Activated naive CD4-positive, alpha-beta T cell treated with anti-CD3 and anti-CD28 coated beads for 36 hours (primary cell): ENCODE measurements at regions not wholly inside any gene's neighbourhood (a gene's known extent, or its start where the extent isn't known, plus 50 kb on each side); places are given as distances from the start of the nearest gene placed in this dataset.
"Not testable (repeated sequence)": the region's sequence is repeated elsewhere in the genome, so short reads cannot be mapped to it uniquely, and the experiment has no call there.

Experiments
- CTCF ChIA-PET: fragments of 350-600 bp; sonication (Branson Sonifier 250); formaldehyde crosslinking; loops from one replicate; lab custom pipeline; 2021; ENCODE audit warnings: antibody characterized with exemption; lab: Charles Lee
- DNase-seq: peaks from one replicate; pipeline ENCODE4 v3.0.0-alpha.2; 2020
- H3K27ac Mint-ChIP-seq: one replicate; pipeline ENCODE4 v1.8.0; 2021; ENCODE audit warnings: mild to moderate bottlenecking, mixed read lengths
- H3K27me3 Mint-ChIP-seq: one replicate; pipeline ENCODE4 v1.8.0; 2021; ENCODE audit warnings: low read depth, mixed read lengths
- H3K36me3 Mint-ChIP-seq: one replicate; pipeline ENCODE4 v1.8.0; 2021; ENCODE audit warnings: low read depth, mixed read lengths
- H3K4me1 Mint-ChIP-seq: one replicate; pipeline ENCODE4 v1.8.0; 2021; ENCODE audit warnings: low read depth, mixed read lengths
- H3K4me3 Mint-ChIP-seq: one replicate; pipeline ENCODE4 v1.8.0; 2021; ENCODE audit warnings: mild to moderate bottlenecking, moderate library complexity, mixed read lengths
- H3K9me3 Mint-ChIP-seq: one replicate; pipeline ENCODE4 v1.8.0; 2021; ENCODE audit warnings: mixed read lengths
- intact Hi-C: fragments of 100-400 bp; cut with micrococcal nuclease; formaldehyde crosslinking; loops from one replicate; pipeline ENCODE4 v1.15.1; 2023

DNA sequence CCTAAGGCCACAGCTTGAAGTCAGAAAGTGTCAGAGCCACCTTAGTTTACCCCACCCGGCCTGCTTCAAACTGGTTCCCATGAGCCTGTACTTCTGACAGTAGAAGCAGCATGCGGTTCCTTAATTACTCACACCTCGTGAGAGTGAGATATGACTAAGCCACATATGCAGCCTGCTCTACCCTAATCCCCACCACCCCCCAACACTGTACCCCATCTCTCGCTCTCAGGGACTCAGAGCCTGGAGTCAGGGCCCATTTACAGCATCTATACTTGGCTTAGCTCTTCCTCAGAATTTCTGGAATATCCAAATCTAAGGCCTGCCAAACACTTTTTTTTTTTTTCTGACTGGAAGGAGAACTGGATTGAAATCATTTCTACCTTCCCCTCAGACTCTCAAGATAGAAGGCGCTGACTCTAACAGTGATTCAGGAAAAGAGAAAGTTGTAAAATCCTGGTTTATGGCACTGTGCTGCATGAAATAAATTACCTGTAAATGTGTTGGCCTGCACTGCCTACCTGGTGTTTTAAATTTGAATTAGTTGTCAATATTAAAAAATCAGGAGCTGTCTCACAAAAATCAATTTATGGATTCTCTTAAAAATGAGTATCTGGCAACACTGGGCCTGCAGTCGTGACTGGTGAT, 360.0 kb downstream of the RND3 start:
- CTCF ChIA-PET = no interaction called here
- no peaks in the 10 kb centered on the region for H3K4me1 Mint-ChIP-seq
- intact Hi-C loops = no loop called here
- H3K9me3 Mint-ChIP-seq = no peaks in the 10 kb centered on the region
- H3K27ac Mint-ChIP-seq = no peak overlapping the region
- H3K36me3 Mint-ChIP-seq = no peaks in the 10 kb centered on the region
- H3K27me3 Mint-ChIP-seq = no peaks in the 10 kb centered on the region
- DNase-seq = no peak
- H3K4me3 Mint-ChIP-seq = no peak overlapping the region

- CTCF ChIA-PET = no interaction called here
- no peaks in the 10 kb centered on the region for H3K9me3 Mint-ChIP-seq
- intact Hi-C loops = no loop called here
- no peak overlapping the region for H3K4me3 Mint-ChIP-seq
- DNase-seq = no peak
- no peaks in the 10 kb centered on the region for H3K36me3 Mint-ChIP-seq
- no peaks in the 10 kb centered on the region for H3K4me1 Mint-ChIP-seq
- H3K27ac Mint-ChIP-seq = no peak overlapping the region
- no peaks in the 10 kb centered on the region for H3K27me3 Mint-ChIP-seq
Measured at GRCh38 chr2:150126839-150127238, 360.6 kb downstream of the RND3 start.

DNA sequence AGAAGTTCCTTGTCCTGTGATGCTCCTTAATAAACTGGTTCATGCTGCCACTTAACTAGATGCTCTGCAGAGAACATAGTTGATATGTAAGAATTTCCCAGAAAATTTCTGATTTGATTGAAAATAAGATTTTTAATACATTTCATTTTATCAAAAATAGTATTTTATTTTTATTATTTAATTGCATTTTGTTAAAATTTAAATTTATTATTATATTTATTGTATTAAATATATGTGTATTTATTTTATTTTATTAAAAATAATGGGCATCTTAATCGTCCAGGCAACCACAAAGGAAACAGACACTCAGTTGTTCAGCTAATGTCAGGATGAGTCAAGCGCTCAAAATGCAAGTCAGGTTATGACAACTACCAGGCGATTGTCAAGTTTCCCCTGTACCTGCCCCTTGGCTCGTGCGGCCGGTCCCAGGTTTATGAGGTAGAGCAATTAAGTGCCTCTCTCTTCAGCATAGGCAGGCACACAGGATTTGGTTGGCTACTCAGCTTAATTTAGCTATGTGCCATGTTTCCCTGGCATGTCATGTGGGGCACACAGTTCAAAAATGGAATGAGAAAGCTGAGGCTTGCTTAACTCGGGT, 361.2 kb downstream of the RND3 start:
- no peaks in the 10 kb centered on the region for H3K36me3 Mint-ChIP-seq
- no peak for DNase-seq
- H3K9me3 Mint-ChIP-seq = no peaks in the 10 kb centered on the region
- H3K27ac Mint-ChIP-seq = no peak overlapping the region
- intact Hi-C loops = no loop called here
- no peak overlapping the region for H3K4me3 Mint-ChIP-seq
- CTCF ChIA-PET = no interaction called here
- H3K4me1 Mint-ChIP-seq = no peaks in the 10 kb centered on the region
- no peaks in the 10 kb centered on the region for H3K27me3 Mint-ChIP-seq

GRCh38 chr2:150125708-150126107, 361.8 kb downstream of the RND3 start:
- H3K9me3 Mint-ChIP-seq = no peaks in the 10 kb centered on the region
- no peak overlapping the region for H3K27ac Mint-ChIP-seq
- intact Hi-C loops = no loop called here
- CTCF ChIA-PET = no interaction called here
- H3K4me1 Mint-ChIP-seq = no peaks in the 10 kb centered on the region
- H3K36me3 Mint-ChIP-seq = no peaks in the 10 kb centered on the region
- no peaks in the 10 kb centered on the region for H3K27me3 Mint-ChIP-seq
- no peak for DNase-seq
- no peak overlapping the region for H3K4me3 Mint-ChIP-seq

- intact Hi-C loops = no loop called here
Measured at GRCh38 chr2:150125188-150125587, 362.3 kb downstream of the RND3 start.

DNA sequence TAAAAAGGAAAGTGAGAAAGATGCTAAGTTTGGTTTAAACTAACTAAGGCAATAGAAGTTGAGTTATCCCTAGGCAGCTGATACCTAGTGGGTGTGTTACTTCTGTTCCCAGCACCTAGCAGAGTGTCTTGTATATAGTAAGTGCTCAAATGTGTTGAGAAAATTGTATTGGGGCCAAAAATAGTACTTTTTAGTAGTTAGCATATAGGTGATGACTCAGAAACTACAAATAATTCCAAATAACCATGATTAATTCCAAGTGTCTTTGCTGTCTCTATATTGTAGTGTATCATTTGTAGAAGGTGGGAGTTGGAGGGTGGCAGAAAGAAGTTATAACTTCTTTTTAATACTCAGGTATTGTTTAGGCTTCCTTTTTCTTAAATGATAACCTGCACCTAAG, 362.7 kb downstream of the RND3 start:
- Mint-ChIP-seq H3K36me3 (no peaks in the 10 kb centered on the region), H3K4me1 (no peaks in the 10 kb centered on the region), H3K4me3 (no peak overlapping the region), H3K9me3 (no peaks in the 10 kb centered on the region), H3K27me3 (no peaks in the 10 kb centered on the region), H3K27ac (no peak overlapping the region)
- intact Hi-C loops = no loop called here
- no peak for DNase-seq
- CTCF ChIA-PET = no interaction called here

More at GRCh38 chr2:150125188-150125587, 362.3 kb downstream of the RND3 start:
- no peaks in the 10 kb centered on the region for H3K4me1 Mint-ChIP-seq
- no peaks in the 10 kb centered on the region for H3K27me3 Mint-ChIP-seq
- H3K36me3 Mint-ChIP-seq = no peaks in the 10 kb centered on the region
- no peak overlapping the region for H3K4me3 Mint-ChIP-seq
- no peak for DNase-seq
- H3K9me3 Mint-ChIP-seq = no peaks in the 10 kb centered on the region
- CTCF ChIA-PET = no interaction called here
- H3K27ac Mint-ChIP-seq = no peak overlapping the region

GRCh38 chr2:150122871-150123613, 364.4 kb downstream of the RND3 start:
- intact Hi-C loops = no loop called here
- Mint-ChIP-seq H3K36me3 (no peaks in the 10 kb centered on the region), H3K9me3 (no peaks in the 10 kb centered on the region), H3K4me3 (no peak overlapping the region), H3K27ac (no peak overlapping the region), H3K27me3 (no peaks in the 10 kb centered on the region), H3K4me1 (no peaks in the 10 kb centered on the region)
- CTCF ChIA-PET = no interaction called here
- DNase-seq = no peak

- no peaks in the 10 kb centered on the region for H3K4me1 Mint-ChIP-seq
- DNase-seq = no peak
- H3K4me3 Mint-ChIP-seq = no peak overlapping the region
- no peaks in the 10 kb centered on the region for H3K36me3 Mint-ChIP-seq
- no peaks in the 10 kb centered on the region for H3K27me3 Mint-ChIP-seq
- intact Hi-C loops = no loop called here
- no peaks in the 10 kb centered on the region for H3K9me3 Mint-ChIP-seq
- no peak overlapping the region for H3K27ac Mint-ChIP-seq
- CTCF ChIA-PET = no interaction called here
Measured at GRCh38 chr2:150122156-150122555, 365.3 kb downstream of the RND3 start.

DNA sequence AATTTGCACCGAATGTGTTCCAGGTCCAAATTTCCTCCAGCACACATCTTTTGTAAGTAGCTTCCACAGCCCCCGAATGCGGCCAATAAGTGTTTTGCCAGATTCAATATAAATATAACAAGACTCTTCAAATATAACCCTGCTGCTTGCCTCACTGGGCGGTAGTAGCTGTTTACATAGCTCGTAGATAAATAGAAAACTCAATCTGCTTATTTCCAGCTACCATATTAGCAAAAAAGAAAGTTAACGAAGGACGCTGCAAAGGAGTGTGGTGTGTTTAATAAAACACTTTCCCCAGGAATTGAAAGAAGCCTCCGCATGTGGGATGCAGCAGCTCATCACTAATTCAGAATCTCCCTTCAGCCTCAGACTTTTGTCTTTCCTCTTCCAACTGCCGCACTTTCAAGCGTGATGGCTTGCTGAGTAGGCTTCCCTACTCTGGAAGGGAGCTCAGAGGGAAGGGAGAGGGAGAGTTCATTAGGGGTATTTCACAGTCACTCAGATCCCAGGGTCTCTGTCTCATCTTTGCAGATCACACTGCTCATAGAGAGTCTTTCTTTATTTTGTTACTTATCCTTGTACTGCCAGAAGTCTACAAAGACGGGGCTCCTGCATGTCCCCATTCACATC, 367.0 kb downstream of the RND3 start:
- CTCF ChIA-PET = no interaction called here
- H3K27me3 Mint-ChIP-seq = no peaks in the 10 kb centered on the region
- intact Hi-C loops = no loop called here
- H3K4me3 Mint-ChIP-seq = no peak overlapping the region
- no peak overlapping the region for H3K27ac Mint-ChIP-seq
- H3K4me1 Mint-ChIP-seq = no peaks in the 10 kb centered on the region
- no peak for DNase-seq
- no peaks in the 10 kb centered on the region for H3K9me3 Mint-ChIP-seq
- no peaks in the 10 kb centered on the region for H3K36me3 Mint-ChIP-seq

DNA sequence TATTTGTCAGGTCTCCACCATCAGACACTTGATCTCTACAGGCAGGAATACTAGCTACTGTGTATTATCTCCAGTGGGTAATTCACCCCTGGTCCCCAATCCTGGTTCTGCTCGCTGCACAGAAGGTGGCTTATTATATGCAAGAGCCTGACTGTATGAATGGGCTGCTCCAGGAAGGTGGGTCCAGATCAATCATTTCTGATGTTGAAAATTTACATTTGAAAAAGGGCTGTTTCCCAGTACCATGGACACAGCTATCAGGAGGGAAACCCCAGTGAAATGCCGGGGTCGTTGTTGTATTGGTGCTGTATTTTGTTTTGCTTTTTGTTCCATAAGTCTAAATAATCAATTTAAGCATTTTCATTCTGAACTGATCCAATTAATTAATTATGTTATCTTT, 367.6 kb downstream of the RND3 start:
- no peak for DNase-seq
- CTCF ChIA-PET = no interaction called here
- Mint-ChIP-seq H3K27me3 (no peaks in the 10 kb centered on the region), H3K36me3 (no peaks in the 10 kb centered on the region), H3K4me1 (no peaks in the 10 kb centered on the region), H3K9me3 (no peaks in the 10 kb centered on the region), H3K4me3 (no peak overlapping the region), H3K27ac (no peak overlapping the region)
- intact Hi-C loops = no loop called here

DNA sequence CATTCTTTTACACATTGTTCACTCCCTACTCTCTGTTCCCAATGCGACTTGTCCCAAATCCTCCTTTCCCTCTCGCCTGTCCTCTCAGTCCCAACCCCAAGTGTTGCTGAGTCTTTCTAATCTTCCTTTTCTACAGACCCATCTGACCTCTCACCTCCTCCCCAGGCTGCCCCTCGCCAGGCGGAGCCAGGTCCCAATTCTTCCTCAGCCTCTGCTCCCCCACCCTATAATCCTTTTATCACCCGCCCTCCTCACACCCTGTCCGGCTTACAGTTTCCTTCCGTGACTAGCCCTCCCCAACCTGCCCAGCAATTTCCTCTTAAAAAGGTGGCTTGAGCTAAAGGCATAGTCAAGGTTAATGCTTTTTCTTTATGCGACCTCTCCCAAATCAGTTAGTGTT, 373.4 kb downstream of the RND3 start:
- H3K27me3 Mint-ChIP-seq, CTCF ChIA-PET, H3K9me3 Mint-ChIP-seq, H3K4me3 Mint-ChIP-seq, DNase-seq, intact Hi-C loops, H3K36me3 Mint-ChIP-seq, H3K4me1 Mint-ChIP-seq, H3K27ac Mint-ChIP-seq: not testable (repeated sequence)

GRCh38 chr2:150110548-150110947, 376.9 kb downstream of the RND3 start:
- Mint-ChIP-seq H3K27me3 (no peaks in the 10 kb centered on the region), H3K36me3 (no peaks in the 10 kb centered on the region), H3K9me3 (no peaks in the 10 kb centered on the region), H3K4me1 (no peaks in the 10 kb centered on the region), H3K27ac (no peak overlapping the region), H3K4me3 (no peak overlapping the region)
- intact Hi-C loops = no loop called here
- DNase-seq = no peak
- CTCF ChIA-PET = no interaction called here

DNA sequence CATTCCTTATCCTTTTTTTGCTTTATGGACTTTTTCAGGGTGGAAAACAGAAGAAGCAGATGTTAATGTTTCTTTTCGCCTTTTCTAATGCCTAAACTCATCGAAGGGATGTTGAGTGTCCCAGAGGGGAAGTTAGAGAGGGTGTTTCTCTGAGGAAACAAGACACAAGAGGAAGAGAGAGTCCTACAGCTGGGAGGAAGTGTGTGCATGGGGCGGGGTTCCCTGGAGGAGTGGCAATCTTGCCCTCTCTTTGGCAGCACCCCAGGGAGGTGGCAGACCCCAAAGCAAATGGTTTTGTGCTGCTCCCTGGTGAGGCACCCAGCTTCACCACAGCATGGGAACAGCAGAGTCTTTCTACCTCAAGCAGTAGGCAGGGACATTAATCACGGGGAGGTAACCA, 377.6 kb downstream of the RND3 start:
- Mint-ChIP-seq H3K9me3 (no peaks in the 10 kb centered on the region), H3K27ac (no peak overlapping the region), H3K4me1 (no peaks in the 10 kb centered on the region), H3K36me3 (no peaks in the 10 kb centered on the region), H3K27me3 (no peaks in the 10 kb centered on the region), H3K4me3 (no peak overlapping the region)
- CTCF ChIA-PET = no interaction called here
- intact Hi-C loops = no loop called here
- DNase-seq = no peak
